ENCODE measurements at regions not wholly inside any gene's neighbourhood (a gene's known extent, or its start where the extent isn't known, plus 50 kb on each side); places are given as distances from the start of the nearest gene placed in this dataset.

DNA sequence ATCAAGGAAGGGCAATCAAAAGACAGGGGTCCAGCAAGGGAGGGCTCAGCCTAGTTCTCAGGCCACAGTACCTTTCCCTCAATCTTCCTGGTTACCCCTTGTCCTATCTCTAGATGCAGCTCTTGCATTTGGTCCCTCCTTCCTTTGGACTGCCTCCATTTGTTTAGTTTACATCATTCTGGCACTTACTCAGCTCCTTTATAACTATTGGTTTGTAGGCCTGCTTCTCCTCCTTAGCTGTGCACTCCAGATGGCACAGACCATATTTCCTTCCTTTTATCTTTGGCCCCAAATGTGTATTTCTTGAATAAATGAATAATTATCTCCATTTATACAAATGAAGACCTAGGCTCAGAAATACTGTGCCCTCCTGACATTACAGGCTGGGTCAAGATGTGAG is 92.3 kb upstream of the AMOTL1 start:
- TF ChIP-seq POLR2A (IDR thresholded peaks at IDR 0.05) = no peak
- TF ChIP-seq, protein P1, sequence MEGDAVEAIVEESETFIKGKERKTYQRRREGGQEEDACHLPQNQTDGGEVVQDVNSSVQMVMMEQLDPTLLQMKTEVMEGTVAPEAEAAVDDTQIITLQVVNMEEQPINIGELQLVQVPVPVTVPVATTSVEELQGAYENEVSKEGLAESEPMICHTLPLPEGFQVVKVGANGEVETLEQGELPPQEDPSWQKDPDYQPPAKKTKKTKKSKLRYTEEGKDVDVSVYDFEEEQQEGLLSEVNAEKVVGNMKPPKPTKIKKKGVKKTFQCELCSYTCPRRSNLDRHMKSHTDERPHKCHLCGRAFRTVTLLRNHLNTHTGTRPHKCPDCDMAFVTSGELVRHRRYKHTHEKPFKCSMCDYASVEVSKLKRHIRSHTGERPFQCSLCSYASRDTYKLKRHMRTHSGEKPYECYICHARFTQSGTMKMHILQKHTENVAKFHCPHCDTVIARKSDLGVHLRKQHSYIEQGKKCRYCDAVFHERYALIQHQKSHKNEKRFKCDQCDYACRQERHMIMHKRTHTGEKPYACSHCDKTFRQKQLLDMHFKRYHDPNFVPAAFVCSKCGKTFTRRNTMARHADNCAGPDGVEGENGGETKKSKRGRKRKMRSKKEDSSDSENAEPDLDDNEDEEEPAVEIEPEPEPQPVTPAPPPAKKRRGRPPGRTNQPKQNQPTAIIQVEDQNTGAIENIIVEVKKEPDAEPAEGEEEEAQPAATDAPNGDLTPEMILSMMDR (IDR thresholded peaks at IDR 0.05) = no peak
- Histone ChIP-seq H3K4me3 (no peak overlapping the region), H3K4me1 (peaks cover 10 to 71% (median 15%) of the 10 kb centered on the region in 3 donors), H3K36me3 (no peaks in the 10 kb centered on the region), H3K9me3 (no peaks in the 10 kb centered on the region), H3K27ac (no peak overlapping the region), H3K27me3 (no peaks in the 10 kb centered on the region)
- DNase-seq = no peak
- intact Hi-C loops (cut with DNase I) = no loop called here

DNA sequence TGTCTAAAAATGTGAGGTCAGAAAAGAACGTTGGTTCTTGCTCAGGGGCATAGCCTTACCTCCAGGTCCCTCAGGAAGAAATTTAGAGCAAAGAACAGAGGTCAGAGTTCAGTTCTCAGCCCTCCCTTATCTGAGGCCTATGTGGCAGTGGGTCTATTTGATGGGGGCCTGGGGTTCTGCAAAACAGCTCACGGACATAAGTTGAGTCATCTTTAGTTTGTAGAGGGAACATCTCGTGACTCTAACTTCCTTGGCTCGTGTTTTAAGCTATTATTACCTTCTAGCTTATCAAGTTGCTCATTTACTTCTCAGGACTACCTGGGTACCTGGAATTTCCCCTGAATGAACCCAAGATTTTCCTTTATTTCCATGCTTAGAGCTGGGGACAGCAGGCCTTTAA is 91.3 kb upstream of the AMOTL1 start:
- TF ChIP-seq, protein P1 (IDR thresholded peaks at IDR 0.05) = no peak
- TF ChIP-seq POLR2A (IDR thresholded peaks at IDR 0.05) = no peak
- intact Hi-C loops (cut with DNase I) = no loop called here
- H3K4me3 ChIP-seq = no peak overlapping the region
- no peak overlapping the region for H3K27ac ChIP-seq
- 30 to 73% methylated on average over 4 of the region's 4 CpGs for WGBS, 2 donors
- no peaks in the 10 kb centered on the region for H3K36me3 ChIP-seq
- H3K4me1 ChIP-seq = peaks cover 10 to 66% (median 15%) of the 10 kb centered on the region in 3 donors
- H3K27me3 ChIP-seq = no peaks in the 10 kb centered on the region
- no peaks in the 10 kb centered on the region for H3K9me3 ChIP-seq
- no peak for DNase-seq

DNA sequence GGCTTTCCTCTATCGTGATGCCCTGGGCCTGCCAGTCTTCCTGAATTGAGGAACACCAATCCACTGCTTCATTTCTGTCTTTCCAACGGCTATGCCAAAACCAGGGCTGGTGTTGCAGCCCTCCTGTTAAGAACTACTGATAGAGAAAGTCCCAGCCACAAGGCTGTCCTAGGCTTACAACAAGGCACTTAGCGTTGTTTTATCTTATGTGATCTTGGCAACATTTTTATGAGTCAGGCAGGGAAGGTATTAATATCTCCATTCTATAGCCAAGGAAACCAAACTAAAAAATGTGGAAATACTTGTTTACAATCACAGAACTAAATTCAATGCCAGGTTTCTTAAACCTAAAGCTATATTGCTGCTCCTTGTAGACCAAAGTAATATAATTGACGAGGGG is 89.9 kb upstream of the AMOTL1 start:
- 49% methylated on average over 4 of the region's 4 CpGs for WGBS, 2 donors
- H3K36me3 ChIP-seq = no peaks in the 10 kb centered on the region
- H3K9me3 ChIP-seq = no peaks in the 10 kb centered on the region
- TF ChIP-seq POLR2A (IDR thresholded peaks at IDR 0.05) = no peak
- TF ChIP-seq, protein P1 (IDR thresholded peaks at IDR 0.05) = no peak
- peak overlapping the region in 3 of 4 donors; percentile 59 to 73 (median 66) for H3K27ac ChIP-seq
- DNase-seq = no peak
- intact Hi-C loops (cut with DNase I) = no loop called here
- H3K27me3 ChIP-seq = no peaks in the 10 kb centered on the region
- H3K4me1 ChIP-seq = peaks cover 10 to 66% (median 15%) of the 10 kb centered on the region in 3 donors
- H3K4me3 ChIP-seq = no peak overlapping the region

DNA sequence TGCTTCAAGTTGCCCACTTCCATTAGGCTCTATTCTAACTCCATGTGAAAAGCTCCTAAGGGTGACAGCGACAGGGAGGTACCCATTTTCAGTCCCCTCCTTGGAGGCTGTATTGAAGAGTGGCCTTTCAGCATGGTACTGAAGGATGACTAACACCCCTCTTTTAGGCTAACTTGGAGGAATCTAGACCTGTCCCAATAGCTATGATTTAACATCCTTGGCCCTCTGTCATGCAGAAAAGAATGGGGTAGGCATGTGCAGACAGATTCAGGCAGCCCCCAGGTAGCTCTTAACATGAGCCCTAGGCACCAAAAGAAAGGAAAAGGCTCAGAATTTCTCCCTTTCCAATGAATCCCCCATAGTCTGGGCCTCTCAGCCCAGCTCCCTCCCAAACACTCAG is 89.3 kb upstream of the AMOTL1 start:
- Histone ChIP-seq H3K4me3 (no peak overlapping the region), H3K27ac (peak overlapping the region; percentile 22 to 73 (median 62)), H3K9me3 (no peaks in the 10 kb centered on the region), H3K27me3 (no peaks in the 10 kb centered on the region), H3K4me1 (peaks cover 10 to 60% (median 14%) of the 10 kb centered on the region in 3 donors), H3K36me3 (no peaks in the 10 kb centered on the region)
- intact Hi-C loops (cut with DNase I) = no loop called here
- 43 to 75% methylated on average over 1 of the region's 1 CpG for WGBS, 2 donors
- no peak for TF ChIP-seq POLR2A (IDR thresholded peaks at IDR 0.05)
- TF ChIP-seq, protein P1 (IDR thresholded peaks at IDR 0.05) = no peak
- no peak for DNase-seq

DNA sequence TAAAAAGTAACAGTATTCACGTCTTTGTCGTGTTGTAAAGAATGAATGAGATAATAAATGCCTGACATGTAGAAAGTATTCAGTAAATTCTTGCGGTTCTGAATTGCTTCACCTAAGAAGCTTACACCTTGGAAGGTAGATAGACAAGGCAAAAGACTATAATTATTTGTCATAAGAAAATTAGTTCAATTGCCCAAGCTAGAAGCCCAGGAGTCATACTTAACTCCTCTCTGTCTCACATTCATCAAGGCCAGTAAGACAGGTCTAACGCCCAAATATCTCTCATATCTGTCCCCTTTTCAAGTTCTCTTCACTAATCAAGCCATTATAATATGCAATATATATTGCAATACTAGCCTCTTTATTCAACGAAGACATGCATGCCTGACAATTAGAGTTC is 87.7 kb upstream of the AMOTL1 start:
- WGBS, 2 donors = 80 to 94% methylated on average over 5 of the region's 5 CpGs
- intact Hi-C loops (cut with DNase I) = no loop called here

More for the DNA sequence above, 87.7 kb upstream of the AMOTL1 start:
- no peak for TF ChIP-seq POLR2A (IDR thresholded peaks at IDR 0.05)
- TF ChIP-seq, protein P1 (IDR thresholded peaks at IDR 0.05) = no peak
- Histone ChIP-seq H3K4me3 (no peak overlapping the region), H3K36me3 (no peaks in the 10 kb centered on the region), H3K27ac (no peak overlapping the region), H3K4me1 (peaks cover 10 to 44% (median 10%) of the 10 kb centered on the region in 3 donors), H3K27me3 (no peaks in the 10 kb centered on the region), H3K9me3 (no peaks in the 10 kb centered on the region)
- no peak for DNase-seq

Data from esophagus squamous epithelium (tissue), 5 donors.